GM21515 (cell line): ENCODE measurements at regions not wholly inside any gene's neighbourhood (a gene's known extent, or its start where the extent isn't known, plus 50 kb on each side); places are given as distances from the start of the nearest gene placed in this dataset.

ENCODE experiments used
- ATAC-seq: cut with Tn5 transposase; IDR thresholded peaks from one replicate; pipeline ENCODE4 v1.9.1; 2021; ENCODE audit not compliant: unreplicated experiment

DNA sequence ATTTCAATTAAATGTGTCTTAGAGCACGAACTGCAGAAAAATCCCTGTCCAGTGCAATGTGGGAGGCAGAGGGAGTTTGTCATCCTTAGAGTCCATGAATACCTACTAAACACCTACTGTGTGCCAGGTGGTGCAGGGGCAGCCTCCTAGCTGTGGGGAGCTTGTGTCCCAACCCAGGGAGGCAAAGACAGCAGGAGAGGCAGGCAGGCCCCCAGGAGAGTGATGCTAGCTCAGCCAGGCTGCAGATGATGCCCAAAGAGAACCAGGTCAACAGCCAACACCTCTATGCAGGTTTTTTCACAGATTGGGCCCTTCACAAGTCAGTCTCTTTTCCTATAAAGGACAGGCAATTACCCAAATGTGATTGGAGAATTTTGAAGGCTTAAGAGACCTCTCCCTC is 108.2 kb upstream of the UQCRFS1 start:
- no peak for ATAC-seq

DNA sequence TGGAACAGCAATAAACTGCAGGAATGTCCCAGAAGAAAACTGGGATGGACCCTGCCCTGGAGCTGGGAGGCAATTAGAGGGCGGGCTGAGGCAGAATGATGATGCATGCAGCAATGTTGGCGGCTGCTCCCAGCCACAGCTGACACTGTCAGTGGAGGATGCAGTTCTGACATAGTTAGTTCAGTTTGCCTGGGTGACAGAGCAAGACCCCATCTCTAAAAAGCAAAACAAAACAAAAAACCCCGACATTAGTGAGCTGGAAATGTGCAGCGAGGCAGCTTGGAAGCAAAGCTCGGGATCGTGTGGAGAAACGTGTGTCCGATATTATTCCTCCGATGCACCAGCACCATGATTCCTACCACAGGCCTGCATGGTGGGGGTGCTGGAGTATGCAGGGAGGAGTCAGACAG is 110.1 kb upstream of the UQCRFS1 start:
- ATAC-seq = no peak

DNA sequence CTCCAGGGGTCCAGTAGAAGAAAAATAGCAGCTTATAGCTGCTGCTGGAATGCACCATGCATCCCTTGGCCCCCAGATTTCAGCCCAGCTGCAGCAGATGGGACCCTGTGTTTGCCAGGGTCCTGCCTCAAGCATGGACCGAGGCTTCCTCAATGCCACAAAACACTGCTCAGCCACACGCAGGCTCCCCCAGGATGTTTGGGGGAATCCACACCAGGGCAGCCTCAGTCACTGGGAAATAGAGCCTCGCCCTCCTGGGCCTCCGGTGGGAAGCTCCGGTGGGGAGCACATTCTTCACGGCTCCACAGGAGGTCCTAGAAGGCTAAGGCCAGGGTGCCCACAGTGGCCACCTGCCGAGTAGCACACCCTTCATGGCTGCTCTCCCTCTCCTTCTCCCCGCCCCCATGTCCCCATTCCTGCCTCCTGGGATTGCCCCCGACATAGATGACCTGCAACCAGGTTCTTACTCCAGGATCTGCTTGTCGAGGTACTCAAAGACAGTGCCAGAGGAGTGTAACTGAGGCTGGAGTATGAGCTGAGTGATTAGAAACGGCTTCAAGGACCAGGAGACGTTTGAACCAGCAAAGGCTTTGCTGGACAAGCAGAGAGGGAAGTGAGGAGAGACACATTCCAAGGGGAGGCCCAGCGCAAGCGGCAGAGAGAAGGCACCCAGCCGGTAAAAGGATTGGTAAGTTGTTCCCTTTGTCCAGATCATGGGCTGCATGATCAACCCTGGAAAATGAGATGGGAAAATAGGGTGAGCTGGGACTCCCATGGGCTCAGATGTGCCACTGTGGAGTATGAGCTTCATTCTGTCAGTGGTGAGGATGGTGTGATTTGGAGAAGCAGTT is 110.7 kb upstream of the UQCRFS1 start:
- ATAC-seq = no peak

DNA sequence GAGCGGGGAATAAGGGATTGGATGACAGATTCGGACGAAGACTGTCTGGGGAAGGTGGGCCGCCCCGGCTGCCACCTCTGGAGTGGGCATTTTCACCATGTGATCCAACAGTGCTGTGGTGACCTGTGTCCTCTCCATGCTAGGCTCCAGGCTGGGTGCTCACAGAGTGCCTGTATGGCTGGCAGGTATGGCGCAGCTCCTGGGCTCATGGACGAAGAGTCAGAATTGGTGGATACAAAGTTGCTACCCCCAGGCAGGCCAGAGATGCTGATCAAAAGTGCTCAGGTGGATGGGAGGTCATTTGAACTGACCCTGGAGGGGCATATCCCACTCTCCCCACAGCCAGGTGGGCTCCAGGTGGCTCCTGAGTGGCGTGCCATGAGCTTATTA is 111.3 kb upstream of the UQCRFS1 start:
- ATAC-seq = no peak

- ATAC-seq = no peak
Measured at GRCh38 chr19:29324717-29325116, 111.8 kb upstream of the UQCRFS1 start.

- no peak for ATAC-seq
Measured at GRCh38 chr19:29325241-29325975, 112.5 kb upstream of the UQCRFS1 start.

DNA sequence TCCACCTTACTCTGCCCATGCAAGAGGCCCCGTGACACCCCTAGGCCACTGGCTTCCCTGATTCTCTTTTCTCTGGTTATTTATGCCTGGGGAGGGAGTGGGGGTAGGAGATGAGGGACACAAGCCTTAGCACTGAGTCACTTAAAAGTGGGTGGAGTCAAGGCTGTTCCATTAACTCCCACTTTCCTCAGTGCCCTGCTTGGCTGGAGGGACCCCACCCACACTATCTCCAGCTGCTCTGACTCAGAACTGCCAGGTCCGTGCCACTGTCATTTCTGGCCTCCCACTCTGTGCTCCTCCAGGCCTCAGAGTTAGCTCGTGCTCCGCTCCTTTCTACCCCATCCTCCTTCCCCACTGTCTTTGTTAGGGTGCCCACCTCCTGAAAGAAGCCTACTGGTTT is 113.4 kb upstream of the UQCRFS1 start:
- no peak for ATAC-seq

DNA sequence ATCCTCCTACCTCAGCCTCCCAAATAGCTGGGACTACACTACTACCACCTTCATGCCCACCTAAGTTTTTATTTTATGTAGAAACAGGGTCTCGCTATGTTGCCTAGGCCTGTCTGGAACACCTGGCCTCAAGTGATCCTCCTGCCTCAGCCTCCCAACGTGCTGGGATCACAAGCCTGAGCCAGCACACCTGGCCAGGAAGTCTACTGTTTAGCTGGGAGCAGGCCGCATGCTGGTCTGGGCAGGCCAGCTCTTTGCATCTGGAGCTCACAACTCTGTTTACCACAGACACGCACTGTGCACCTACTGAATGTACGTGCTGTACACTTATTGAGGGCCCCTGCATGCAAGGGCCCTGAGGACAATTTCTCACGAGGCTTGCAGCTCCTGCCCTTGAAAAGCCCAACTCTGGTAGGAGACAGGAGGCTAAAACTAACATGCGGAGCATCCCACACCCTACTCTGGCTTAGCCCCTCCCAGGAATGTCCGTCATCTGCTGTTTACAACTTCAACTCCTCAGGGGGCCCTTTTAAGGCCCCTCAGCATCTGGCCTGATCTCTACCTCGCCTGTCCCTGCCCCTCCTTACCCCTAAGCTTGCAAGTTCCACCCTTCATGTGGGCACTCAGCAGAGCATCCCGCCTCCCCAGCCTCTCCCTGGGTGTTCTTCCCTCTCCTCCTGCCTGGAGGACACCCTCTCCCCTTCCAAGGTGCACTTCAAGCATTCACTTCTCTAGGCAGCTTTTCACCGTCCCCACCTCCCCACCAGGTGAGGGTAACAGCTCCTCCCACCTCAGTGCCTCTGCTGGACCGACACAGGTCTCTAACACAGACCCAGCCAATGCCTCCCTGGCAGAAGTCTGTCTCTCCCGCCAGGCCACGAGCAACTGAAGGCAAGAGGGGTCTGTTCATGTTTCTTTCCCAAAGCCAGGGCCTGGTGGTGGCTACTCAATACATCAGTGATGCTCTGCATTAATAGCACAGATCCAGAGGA is 114.2 kb upstream of the UQCRFS1 start:
- no peak for ATAC-seq

DNA sequence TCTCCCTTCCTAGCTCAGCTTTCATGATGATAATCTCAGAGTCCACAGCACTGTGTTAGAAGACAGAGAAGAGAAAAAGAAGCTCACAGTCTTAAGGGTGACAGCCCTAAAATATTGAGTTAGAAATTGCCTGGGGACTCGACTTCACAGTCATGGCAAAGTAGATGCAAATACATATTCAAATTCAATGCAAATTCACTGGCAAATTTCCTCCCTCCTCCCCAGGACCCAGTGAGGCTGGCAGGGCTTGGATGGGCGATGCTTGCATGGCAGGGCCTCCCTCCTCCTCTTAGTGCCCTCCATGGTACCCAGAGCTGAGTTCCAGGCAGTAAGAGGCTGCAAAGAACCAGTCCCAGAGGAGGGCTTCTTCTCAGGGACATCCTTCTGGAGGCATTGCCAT is 115.6 kb upstream of the UQCRFS1 start:
- ATAC-seq = no peak

DNA sequence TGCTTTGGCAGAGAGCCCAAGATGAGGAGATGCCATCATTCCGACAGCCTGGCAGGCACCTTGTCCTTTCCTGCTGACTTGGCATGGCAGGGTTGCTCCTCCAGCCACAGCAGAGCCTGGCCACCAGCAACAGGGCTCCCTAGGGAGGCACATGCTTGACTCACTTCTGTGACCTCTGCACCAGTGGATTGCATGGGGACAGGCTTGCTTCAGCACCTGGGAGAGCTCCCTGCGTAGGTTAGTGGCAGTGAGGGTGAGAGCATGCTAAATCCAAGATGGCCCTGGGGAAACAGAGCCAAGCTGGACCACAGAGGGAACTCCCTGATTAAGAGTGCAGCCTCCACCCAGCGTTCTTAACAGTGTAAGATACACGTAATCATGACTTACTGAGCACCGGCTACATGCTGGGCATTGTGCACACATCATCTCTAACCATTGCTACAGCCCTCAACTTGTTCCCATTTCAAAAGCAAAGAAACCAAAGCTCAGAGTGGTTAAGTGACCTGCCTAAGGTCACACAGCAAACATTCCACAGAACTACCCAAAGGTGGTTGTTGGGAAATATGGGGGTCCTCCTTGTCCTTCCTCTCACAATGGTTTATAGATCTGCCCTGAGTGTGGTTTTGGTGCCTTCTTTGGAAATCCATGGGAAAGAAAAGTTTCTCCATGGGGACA is 116.6 kb upstream of the UQCRFS1 start:
- ATAC-seq = no peak

DNA sequence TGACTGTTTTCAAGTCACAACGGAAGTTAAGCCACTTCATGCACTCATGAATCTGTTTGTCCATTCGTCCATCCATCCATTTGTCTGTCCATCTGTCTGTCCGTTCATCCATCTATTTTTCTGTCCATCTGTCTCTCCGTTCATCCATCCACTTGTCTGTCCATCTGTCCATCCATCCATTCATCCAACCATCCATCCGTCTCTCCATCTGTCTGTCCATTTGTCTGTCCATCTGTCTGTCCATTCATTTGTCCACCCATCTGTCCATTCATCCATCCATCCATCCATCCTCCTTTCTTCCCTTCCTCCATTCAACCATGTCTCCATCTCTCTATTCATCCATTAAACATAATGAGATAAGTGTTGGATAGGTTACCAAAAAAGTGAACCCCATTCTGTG is 123.5 kb upstream of the UQCRFS1 start:
- ATAC-seq = no peak

- no peak for ATAC-seq
Measured at GRCh38 chr19:29337029-29337428, 124.1 kb upstream of the UQCRFS1 start.

GRCh38 chr19:29338480-29338879 is 125.5 kb upstream of the UQCRFS1 start:
- ATAC-seq = no peak

DNA sequence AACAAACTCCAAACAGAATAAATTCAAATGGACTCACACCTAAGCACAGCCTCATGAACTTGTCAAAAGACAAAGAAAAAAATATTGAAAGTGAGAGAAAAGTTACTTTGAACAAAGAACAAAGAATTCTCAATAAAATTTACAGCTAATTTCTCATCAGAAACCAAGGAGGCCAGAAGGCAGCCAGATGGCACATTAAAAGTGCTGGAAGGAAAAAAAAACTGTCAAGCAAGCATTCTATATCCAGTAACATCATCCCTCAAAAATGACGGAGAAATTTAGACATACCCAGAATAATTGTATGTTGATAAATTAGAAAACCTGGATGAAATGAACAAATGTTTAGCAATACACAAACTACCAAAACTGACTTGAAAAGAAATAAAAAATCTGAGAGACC is 129.8 kb upstream of the UQCRFS1 start:
- no peak for ATAC-seq

DNA sequence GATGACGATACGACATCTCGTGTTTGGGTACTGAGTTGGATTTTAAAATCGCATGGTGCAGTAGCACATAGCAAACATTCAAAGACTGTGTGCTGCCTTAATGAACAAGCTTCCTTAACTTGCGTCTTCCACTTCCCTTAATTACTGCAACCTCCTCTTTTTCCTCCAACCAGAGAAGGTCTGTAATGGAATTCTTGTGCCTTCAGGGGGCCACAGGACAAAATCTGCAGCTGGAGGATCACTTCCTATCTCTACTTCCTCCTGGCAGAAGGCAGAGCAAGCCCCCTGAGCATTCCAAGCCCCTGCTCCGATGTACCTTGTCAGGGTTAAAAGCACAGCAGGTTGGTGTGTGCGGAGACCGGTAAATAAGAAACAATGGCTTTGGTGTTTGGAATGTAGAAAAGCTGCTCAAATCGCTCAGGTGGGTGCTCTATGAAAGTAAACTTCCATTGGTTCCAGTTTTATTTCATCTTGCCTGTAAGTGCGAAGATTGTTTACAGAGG is 151.3 kb upstream of the UQCRFS1 start:
- ATAC-seq = no peak

DNA sequence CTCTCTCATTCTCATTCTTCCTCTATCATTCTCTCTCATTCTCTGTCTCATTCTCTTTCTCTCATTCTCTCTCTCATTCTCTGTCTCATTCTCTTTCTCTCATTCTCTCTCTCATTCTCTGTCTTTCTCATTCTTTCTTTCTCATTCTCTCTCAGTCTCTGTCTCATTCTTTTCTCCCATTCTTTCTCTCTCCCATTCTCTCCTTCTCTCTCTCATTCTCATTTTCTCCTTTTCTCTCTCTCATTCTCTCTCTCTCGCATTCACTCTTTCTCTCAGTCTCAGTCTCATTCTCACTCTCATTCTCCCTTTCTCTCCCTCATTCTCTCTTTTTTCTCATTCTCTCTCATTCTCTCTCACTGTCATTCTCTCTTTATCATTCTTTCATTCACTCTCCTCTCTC is 152.0 kb upstream of the UQCRFS1 start:
- no peak for ATAC-seq

- no peak for ATAC-seq
Measured at GRCh38 chr19:29365836-29366417, 153.0 kb upstream of the UQCRFS1 start.

- ATAC-seq = no peak
Measured at GRCh38 chr19:29366757-29367156, 153.8 kb upstream of the UQCRFS1 start.

DNA sequence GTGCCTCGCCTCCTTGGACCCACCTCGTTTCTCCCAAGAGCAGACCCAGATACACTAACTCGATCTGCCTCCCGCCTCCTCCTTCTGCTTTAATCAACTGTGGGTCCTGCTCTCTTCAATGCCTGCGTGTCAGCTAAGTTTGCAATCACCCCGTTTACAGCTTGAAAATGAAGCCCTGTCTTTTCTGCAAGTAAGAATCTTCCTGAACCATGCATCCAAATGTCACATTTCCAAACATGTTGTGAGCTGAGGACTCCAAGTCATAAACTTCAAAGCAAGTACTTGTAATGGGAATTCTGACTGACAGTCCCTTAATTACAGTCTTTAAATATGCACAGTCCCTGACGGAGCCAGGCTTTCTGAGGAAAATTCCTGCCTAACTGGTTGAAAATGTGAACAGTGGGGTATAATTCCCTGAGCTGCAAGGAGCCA is 154.9 kb upstream of the UQCRFS1 start:
- no peak for ATAC-seq

DNA sequence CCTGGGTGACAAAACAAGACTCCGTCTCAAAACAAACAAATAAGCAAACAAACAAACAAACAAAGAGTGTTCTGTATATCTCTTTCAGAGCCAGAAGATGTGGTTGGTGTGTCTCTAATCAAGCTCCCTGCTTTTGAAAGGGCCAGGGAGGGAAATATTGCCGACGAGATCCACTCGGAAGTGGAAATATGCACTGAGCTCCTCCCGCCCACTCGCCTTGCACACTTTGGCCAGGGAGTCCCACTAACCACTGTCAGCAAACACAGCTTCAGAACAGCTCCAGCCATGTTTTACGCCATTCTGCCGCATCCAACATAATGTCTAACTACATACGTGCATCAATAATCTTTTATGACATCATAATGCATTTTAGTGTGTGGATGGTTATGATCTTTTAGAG is 155.5 kb upstream of the VSTM2B start:
- ATAC-seq = no peak
